GM21367 (cell line): ENCODE measurements at regions not wholly inside any gene's neighbourhood (a gene's known extent, or its start where the extent isn't known, plus 50 kb on each side); places are given as distances from the start of the nearest gene placed in this dataset.

Experiments
- ATAC-seq: cut with Tn5 transposase; IDR thresholded peaks from one replicate; pipeline ENCODE4 v1.9.1; 2021; ENCODE audit not compliant: unreplicated experiment

DNA sequence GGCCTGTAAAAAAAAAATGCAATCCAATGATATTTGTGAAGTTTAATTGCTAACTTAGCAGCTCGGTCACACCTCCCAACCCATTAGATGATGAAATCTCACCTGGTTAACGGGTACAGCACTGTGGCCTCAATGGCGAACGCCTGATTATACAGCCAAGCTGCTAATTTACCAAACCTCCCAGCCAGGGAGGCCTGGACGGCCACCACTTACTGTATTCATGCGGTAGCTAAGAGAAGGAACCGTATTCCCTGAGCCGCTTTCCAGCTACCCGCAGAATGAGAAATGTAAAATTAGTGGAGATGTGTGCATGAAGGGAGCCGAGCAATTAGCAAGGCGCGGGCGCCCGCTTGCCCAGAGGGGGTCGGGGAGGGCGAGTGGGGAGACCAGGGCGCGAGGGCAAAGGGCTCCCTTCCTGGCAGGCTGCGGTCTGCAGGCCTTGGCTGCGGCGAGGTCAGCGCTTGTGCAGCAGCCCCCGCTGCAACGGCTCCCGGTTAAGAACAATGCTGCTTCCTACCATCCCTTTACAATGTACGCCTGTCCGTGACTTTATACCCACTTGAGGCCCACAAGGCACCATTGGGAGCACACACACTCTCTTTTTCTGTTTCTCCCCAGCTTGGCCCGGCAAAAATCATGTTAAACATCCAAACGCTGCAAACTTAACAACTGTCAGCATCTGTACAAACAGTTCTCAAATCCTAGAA is 70.4 kb upstream of the TBCA start:
- no peak for ATAC-seq

DNA sequence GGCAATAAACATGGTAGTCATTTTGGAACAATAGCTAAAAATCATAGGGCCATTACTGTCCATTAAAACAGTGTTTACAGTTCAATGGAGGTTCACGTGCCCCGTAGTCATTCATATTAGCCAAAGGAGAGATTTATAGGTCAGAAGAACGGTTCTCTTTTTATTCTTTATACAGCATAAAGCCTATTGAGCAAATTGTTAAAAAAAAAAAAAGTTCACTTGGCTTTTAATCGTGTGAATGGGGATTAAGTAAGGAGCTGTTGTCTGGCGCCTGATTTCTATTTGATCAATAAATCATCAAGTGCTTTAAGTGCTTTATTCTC is 69.1 kb upstream of the TBCA start:
- ATAC-seq: no peak

DNA sequence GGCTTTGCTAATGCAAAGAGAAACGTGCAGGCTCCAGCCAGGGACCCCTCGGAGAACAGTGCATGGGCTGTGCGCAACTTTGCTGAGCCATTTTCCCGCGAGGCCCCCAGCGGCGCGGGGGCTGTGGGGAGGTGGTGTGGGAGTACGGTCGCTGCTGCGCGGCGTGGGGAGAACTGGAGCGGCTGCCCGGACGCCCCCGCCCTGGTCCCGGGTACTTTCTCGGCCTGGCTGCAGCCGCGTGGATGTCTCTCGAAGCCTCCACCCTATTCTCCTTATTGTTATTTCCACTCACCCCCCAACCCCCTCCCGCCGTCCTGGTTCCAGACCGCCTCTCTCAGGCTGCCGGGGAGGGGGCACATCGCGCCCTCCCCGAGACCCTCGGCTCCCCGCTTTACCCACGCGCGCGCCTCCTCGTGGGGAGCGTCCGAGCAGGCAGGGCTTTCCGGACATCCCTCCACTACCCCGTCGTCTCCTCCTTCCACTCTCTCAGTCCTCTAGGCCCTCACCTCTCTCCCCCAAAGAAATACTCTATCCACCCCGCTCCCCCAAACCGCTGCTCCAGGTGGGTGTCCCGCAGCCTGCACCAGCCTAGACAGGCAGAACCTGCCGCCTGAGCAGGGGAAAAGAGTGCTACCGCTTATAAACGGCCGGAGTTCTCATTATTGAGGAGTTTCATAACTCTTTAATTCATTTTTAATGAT is 68.6 kb upstream of the TBCA start:
- ATAC-seq: no peak

DNA sequence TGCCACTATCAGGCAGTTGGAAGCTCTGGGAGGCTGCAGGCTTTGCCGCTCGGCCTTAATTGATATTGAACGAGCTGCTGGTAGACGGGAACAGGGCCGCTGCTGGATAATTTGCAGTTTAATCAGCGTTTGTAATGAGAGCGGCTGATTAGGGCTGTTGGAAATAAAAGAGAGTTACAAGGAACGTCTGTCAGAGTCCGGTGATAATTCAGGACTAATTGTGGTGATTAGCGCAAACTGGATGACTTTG is 68.2 kb upstream of the TBCA start:
- no peak for ATAC-seq

DNA sequence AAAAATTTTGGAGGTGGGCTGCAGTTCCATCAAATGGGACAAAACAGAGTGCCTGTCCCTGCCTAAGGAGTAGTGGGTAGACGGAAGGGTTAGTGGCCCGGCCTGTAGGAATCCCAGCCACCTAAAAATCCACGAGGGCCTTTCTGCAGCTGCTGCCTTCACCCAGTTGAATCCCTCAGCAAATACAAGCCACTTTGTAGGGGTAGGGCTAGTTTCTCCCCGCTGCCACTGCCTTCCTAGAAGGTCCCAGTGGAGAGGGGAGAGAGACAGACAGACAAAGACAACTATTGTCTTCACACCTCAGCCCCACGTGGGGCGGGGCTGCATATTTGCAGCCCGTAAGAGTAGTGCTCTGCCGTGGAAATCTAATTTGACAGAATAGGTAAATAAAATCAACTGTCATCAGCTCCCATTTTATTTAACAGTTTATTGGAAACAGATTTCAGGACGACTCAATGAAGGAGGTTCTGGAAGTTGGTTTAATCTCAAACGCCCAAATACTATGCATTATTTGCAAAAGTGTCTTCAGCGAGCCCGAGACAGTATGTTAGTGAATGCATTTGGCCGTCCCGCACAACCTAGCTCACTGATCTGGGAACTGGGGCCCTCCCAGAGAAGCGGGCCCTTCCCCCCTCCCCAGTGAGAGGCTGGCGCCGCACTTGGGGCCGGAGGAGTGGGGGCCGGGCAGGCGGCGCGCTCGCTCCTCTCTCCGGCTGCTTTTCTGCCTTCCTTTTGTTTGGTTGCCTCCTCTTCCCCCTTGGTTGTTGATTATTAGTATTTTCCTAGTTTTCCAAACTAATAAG is 67.6 kb upstream of the TBCA start:
- no peak for ATAC-seq

DNA sequence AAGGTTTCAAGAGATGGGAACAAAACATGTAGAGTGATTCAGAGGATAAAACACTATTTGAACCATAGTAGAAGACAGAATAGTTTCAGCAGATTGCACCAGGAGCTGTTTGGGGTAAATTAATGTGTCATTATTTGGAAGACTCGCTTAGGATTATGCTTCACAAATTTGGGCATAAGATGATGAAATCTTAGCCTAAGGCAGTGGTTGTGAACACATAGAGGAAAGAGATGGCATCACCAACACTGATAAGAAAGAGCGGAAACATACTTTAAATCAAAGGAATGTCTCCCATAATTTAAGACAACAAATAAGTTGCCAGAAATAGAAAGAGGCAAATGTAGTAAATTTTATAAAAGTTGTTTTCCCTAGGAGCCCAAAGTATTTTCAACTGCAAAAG is 66.1 kb upstream of the TBCA start:
- no peak for ATAC-seq

DNA sequence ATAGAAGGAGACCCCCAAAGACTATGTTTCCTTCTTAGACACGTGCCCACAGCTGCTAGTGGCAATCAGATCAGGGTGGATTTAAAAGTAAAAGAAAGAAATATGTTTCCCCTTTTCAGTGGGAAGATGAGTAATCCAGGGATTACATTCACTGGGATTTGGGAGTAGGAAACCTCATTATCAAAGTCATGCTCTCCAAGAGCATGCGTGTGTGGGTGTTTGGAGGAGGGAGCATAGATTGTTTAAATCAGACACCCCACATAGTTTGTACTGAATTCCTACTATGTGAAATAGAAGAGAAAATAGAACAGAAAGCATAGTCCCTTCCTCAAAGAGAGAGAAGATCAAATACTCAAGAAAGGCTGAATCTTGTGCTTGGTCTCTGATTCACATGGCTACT is 65.5 kb upstream of the TBCA start:
- no peak for ATAC-seq

DNA sequence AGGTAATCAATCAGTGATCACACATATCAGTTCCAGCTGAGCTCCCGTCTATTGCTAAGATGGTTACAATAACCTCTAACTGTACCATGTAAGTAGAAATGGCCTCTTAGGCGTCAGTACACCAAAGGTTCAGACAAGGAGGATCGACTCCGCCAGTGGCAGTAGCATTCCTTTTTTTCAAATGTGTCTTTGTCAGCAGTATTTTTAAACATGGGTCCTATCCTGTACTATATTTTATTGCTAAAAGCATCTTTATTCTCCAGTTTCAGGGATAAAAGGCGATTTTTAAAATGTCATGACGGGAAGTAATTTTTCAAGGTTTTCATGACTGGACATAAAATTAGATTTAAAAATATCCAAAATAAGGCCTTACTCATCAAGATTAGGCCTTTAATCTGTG is 64.8 kb upstream of the TBCA start:
- no peak for ATAC-seq

DNA sequence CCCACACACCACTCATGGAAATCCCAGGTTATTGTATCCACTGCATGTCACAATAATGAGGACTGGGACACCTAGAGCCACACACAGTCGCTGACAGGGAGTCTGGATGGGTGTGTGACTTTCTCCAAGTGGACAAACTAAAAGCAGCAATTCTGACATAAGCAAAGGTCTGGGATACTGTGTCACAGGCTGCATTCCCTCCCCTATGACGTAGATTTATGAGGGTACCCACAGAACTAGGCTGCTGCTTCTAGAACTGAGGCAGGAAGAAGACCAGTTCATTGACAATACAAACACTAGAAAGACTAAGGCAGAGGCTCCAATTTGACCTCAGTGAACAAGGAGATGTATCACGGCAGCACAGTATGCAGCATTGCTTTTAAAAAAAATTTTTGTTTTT is 63.6 kb upstream of the TBCA start:
- ATAC-seq: no peak

DNA sequence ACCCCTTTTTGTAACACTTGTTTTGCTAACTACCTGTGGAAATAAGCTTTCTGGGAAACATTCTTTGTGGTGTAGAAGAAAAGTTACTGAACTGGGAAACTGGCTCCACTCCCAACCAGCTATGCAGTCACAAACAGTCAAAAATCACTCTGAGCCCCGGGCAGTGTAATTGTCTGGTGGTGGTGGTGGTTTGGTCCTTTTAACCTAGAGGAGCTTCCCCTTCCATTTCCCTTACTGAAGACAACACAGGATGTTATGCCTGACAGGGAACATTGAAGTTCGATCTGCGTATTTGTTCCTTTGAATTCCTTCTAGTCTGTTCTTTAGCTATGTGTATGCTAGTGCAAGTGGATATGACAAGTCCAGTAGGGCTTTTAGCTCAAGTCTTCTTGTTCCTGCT is 56.8 kb upstream of the TBCA start:
- ATAC-seq: no peak

DNA sequence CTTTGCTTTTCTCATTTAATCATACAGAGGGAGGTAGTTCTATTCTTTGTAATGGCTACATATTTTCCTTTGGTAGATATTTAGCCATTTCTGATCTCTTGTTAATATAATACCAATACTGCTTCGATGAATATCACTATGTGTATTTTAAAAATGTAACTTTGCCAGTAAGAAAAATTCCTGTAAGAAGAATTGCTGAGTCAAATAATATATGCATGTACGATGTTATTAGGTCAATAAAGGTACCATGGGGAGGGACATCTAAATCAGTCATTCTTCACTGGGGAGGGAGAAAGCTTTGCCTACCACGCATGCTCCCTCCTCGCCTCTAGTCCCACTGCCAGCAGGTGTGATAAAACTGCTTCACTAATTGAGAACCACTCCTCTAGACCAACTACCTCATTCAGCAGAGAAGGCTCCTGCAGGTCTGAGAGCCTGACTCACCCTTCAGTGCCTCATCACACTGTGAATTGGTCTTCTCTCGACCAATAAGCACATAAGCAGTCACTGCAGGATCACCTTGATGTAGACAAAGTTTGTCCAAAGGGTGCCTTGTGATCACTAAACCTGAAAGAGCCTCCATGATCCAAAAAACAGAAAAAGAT is 56.1 kb upstream of the TBCA start:
- no peak for ATAC-seq

DNA sequence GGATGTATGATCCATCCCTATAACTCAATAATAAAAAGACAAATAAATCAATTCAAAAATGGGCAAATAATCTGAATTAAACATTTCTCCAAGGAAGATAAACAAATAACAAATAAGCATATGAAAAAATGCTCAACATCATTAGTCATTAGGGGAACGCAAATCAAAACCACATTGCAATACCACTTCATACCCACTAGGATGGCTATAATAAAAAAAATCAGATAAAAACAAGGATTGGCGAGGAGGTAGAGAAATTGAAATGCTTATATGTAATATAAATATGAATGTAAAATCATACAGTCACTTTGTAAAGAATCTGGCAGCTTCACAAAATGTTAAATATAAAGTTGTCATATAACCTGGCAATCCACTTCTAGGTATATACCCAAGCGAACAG is 52.3 kb upstream of the TBCA start:
- ATAC-seq: no peak
